ENCODE measurements at regions not wholly inside any gene's neighbourhood (a gene's known extent, or its start where the extent isn't known, plus 50 kb on each side); places are given as distances from the start of the nearest gene placed in this dataset.

- no peak for TF ChIP-seq CTCF (conservative IDR thresholded peaks at IDR 0.05 in 1 of 2, IDR thresholded peaks at IDR 0.05 in 1 of 2; ENCODE audit: extremely low read depth in 1 of 2, insufficient read depth in 1 of 2, low read depth in 1 of 2, low read length in 2 of 2)
- TF ChIP-seq EZH2 (IDR thresholded peaks at IDR 0.05; ENCODE audit: borderline replicate concordance, low read length) = no peak
These were observed 593.8 kb downstream of the SPRY1 start for GRCh38 chr4:123990310-123990870.
